ENCODE measurements at regions not wholly inside any gene's neighbourhood (a gene's known extent, or its start where the extent isn't known, plus 50 kb on each side); places are given as distances from the start of the nearest gene placed in this dataset.

- no peaks in the 10 kb centered on the region for H3K36me3 ChIP-seq
- no peak for DNase-seq
- intact Hi-C loops (cut with DNase I; ENCODE audit: low total_unique reads) = no loop called here
- no peak overlapping the region for H3K4me3 ChIP-seq
- H3K27me3 ChIP-seq = no peaks in the 10 kb centered on the region
- no peaks in the 10 kb centered on the region for H3K4me1 ChIP-seq
- H3K9me3 ChIP-seq = no peaks in the 10 kb centered on the region
- no peak overlapping the region for H3K27ac ChIP-seq
- TF ChIP-seq POLR2A (IDR thresholded peaks at IDR 0.05) = no peak
These were observed 138.0 kb upstream of the SDK2 start for GRCh38 chr17:73782231-73782630.

- DNase-seq = no peak
- intact Hi-C loops (cut with DNase I; ENCODE audit: low total_unique reads) = no loop called here
- Histone ChIP-seq H3K27ac (no peak overlapping the region), H3K9me3 (no peaks in the 10 kb centered on the region), H3K4me1 (no peaks in the 10 kb centered on the region), H3K4me3 (no peak overlapping the region), H3K27me3 (no peaks in the 10 kb centered on the region), H3K36me3 (no peaks in the 10 kb centered on the region)
- TF ChIP-seq CTCF (IDR thresholded peaks at IDR 0.05) = no peak
- no peak for TF ChIP-seq POLR2A (IDR thresholded peaks at IDR 0.05)
These were observed 138.6 kb upstream of the SDK2 start for GRCh38 chr17:73782641-73783381.

- Histone ChIP-seq H3K27ac (no peak overlapping the region), H3K9me3 (no peaks in the 10 kb centered on the region), H3K4me1 (no peaks in the 10 kb centered on the region), H3K27me3 (no peaks in the 10 kb centered on the region), H3K4me3 (no peak overlapping the region), H3K36me3 (no peaks in the 10 kb centered on the region)
- DNase-seq = no peak
- TF ChIP-seq POLR2A (IDR thresholded peaks at IDR 0.05) (no peak), CTCF (IDR thresholded peaks at IDR 0.05) (no peak)
- intact Hi-C loops (cut with DNase I; ENCODE audit: low total_unique reads) = no loop called here
These were observed 139.1 kb upstream of the SDK2 start for GRCh38 chr17:73783382-73783766.

- Histone ChIP-seq H3K27ac (no peak overlapping the region), H3K4me1 (no peaks in the 10 kb centered on the region), H3K27me3 (no peaks in the 10 kb centered on the region), H3K4me3 (no peak overlapping the region), H3K36me3 (no peaks in the 10 kb centered on the region), H3K9me3 (no peaks in the 10 kb centered on the region)
- no peak for TF ChIP-seq CTCF (IDR thresholded peaks at IDR 0.05)
- TF ChIP-seq POLR2A (IDR thresholded peaks at IDR 0.05) = no peak
- DNase-seq = no peak
- intact Hi-C loops (cut with DNase I; ENCODE audit: low total_unique reads) = no loop called here
These were observed 139.8 kb upstream of the SDK2 start for GRCh38 chr17:73783945-73784603.

- Histone ChIP-seq H3K4me1 (no peaks in the 10 kb centered on the region), H3K27me3 (no peaks in the 10 kb centered on the region), H3K9me3 (no peaks in the 10 kb centered on the region), H3K4me3 (no peak overlapping the region), H3K27ac (no peak overlapping the region), H3K36me3 (no peaks in the 10 kb centered on the region)
- TF ChIP-seq CTCF (IDR thresholded peaks at IDR 0.05) = no peak
- TF ChIP-seq POLR2A (IDR thresholded peaks at IDR 0.05) = no peak
- intact Hi-C loops (cut with DNase I; ENCODE audit: low total_unique reads) = no loop called here
- no peak for DNase-seq
These were observed 141.3 kb upstream of the SDK2 start for GRCh38 chr17:73785496-73785895.

All from uterus (tissue), 3 donors.